HG03520 (cell line): ENCODE measurements at regions not wholly inside any gene's neighbourhood (a gene's known extent, or its start where the extent isn't known, plus 50 kb on each side); places are given as distances from the start of the nearest gene placed in this dataset.
A peak's percentile ranks its signal among the peaks of the same experiment; 100 is the strongest.

Experiments
- ATAC-seq: cut with Tn5 transposase; IDR thresholded peaks from one replicate; pipeline ENCODE4 v1.9.1; 2021; ENCODE audit warnings: mild to moderate bottlenecking, moderate library complexity; ENCODE audit not compliant: unreplicated experiment

- no peak for ATAC-seq
Measured at GRCh38 chr4:36492590-36492989, 211.2 kb downstream of the DTHD1 start.

GRCh38 chr4:36493251-36493650 is 211.8 kb downstream of the DTHD1 start:
- no peak for ATAC-seq

- ATAC-seq: no peak
Measured at GRCh38 chr4:36494016-36494415, 212.6 kb downstream of the DTHD1 start.

DNA sequence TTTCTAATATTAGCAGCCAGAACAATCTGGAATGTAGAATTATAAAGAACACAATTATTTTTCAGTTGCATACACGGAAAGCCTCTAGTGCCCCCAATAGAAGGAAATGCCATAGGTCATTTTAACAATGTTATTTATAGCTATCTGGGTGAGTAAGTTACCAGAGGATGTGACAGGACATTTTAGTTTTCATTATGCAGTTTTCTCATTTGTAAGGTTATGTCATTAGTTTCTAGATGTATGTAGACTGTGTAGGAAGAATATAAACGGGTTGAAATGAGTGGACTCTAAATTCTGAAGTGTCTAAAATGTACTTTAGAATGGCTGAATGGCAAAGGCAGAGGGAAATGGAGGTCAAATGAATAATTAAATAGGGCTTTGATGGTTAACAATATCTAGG is 213.3 kb downstream of the DTHD1 start:
- ATAC-seq: no peak

DNA sequence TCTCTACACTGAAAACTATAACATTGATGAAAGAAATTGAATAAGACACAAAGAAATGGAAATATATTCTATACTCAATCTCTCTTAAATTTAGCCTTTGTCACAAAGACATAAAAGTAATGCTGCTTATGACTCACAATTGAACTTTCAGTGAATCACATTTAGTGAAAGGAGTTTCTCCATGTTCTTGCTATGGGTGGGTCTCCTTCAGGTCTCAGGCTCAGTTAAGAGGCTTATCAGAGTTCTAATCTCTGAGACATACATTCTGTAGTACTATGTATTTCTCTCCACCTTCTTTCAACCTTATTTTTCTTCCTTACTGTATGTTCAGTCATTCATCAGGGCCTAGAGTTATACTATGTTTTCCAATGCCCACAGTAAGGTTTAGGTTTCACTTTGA is 220.9 kb downstream of the DTHD1 start:
- ATAC-seq: no peak

- no peak for ATAC-seq
Measured at GRCh38 chr4:36508394-36508793, 227.0 kb downstream of the DTHD1 start.

- ATAC-seq: no peak
Measured at GRCh38 chr4:36509845-36510244, 228.4 kb downstream of the DTHD1 start.

GRCh38 chr4:36511785-36512184 is 230.4 kb downstream of the DTHD1 start:
- ATAC-seq: no peak

DNA sequence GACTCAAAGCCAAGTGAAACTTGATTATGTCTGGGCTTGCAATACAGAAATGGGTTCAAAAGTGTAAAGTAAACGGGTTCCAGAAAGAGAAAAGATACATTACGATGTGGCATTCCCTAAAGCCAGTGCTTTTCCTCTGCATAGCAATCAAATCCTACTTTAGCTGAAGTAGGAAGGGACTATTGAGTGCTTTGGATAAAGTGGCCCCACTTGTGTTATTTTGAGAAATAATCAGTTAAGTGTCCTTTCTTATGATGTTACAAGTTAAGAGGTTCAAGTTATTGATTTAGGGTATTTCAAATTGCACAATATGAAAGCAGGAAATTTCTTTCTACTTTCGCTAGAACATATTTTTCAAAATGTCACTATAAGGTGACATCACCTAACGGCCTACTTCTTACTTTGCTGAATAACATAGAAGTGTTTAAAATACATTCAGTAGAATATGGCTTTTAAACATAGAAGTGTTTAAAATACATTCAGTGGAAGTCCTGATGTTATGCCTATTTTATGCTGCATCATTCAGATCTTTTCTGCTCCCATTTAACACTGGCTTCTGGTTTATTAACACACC is 235.2 kb downstream of the DTHD1 start:
- no peak for ATAC-seq

DNA sequence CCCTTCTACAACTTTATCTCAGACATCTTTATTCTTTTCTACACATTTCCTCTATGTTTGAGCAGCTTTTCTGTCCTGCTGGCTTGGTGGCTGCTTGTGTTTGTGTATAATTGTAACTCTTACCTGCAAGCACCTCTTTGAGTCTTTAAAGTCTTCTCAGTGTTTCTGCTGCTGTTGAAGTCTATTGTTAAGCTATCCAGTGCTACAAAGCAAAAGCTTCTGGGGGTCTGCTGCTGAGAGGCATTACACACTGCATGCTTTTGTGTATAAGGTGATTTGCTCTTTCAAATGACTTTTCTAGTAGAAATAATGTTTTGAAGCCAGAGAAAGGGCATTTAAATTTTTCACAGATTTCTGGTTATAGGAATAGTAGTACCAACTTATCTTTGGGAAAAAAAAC is 241.8 kb downstream of the DTHD1 start:
- ATAC-seq: no peak

GRCh38 chr4:36532670-36533379 is 251.4 kb downstream of the DTHD1 start:
- no peak for ATAC-seq

DNA sequence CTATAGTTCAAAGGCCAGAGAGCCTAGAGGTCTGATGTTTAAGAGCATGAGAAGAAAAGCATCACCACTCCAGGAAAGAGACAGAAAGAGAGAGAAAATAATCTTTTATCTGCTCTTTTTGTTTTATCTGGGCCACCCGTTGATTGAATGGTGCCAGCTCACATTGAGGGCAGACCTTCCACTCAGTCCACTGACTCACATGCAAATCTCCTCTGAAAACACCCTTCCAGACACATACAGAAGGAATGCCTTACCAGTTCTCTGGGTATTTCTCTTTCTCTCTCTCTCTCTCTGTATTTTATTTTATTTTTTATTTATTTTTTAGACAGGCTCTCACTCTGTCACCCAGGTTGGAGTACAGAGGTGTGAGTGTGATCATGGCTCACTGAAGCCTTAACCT is 252.5 kb downstream of the DTHD1 start:
- no peak for ATAC-seq

GRCh38 chr4:36547383-36547782 is 266.0 kb downstream of the DTHD1 start:
- ATAC-seq: no peak

DNA sequence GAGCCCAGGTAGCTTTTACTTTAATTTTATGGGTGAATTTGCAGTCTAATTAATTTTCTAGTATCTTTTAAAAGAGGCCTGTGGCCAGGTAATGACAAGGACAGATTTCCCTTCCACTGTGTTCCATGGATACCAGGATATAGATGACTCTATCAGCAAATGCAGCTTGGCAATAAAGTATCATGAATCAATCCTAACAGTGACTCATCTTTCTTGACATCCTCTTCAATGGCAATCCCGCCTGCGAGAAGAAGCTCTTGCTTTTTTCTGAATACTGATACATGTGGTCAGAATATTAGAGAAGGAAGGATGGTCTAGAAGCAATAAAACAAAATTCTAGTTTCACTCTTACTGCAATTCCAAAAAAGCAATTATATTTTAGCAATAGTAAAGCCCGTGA is 267.8 kb downstream of the DTHD1 start:
- no peak for ATAC-seq

DNA sequence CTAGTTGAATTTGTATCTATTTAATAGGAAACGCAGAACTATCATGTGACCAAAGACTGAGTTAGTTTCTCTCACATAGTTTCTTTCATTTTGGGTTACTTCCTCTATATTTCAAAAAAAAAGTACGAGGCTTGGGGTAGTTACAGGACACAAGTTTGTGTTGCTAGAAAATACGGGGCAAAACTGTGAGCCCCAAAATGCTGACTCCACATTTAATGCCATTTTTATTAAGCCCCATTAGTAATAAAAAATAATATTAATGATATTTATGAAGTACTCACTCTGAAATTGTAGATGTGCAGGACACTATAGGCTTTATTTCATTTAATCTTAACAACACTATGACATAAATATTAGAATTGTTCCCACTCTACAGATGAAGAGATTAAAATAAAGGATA is 268.6 kb downstream of the DTHD1 start:
- no peak for ATAC-seq

GRCh38 chr4:36551697-36552214 is 270.3 kb downstream of the DTHD1 start:
- peak; percentile 82 for ATAC-seq

GRCh38 chr4:36553029-36553428 is 271.6 kb downstream of the DTHD1 start:
- no peak for ATAC-seq

DNA sequence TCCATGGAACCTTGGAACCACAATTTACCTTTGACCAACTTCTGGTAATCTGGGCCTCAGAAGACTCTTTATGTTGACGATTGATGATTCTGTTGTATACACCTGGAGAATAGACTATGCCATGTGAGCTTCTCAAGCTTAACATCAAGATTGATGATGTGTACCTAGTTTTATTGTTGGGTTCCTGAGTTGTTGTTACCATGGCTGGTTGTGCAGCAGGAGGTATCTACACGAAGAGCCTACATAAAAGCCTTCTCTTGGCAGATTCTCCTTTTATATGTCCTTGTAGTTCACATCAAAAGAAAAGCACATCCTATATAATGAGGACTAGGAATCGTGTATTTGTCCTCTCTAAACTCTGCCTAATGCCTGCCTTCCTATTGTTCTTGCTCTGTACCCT is 272.0 kb downstream of the DTHD1 start:
- ATAC-seq: no peak

DNA sequence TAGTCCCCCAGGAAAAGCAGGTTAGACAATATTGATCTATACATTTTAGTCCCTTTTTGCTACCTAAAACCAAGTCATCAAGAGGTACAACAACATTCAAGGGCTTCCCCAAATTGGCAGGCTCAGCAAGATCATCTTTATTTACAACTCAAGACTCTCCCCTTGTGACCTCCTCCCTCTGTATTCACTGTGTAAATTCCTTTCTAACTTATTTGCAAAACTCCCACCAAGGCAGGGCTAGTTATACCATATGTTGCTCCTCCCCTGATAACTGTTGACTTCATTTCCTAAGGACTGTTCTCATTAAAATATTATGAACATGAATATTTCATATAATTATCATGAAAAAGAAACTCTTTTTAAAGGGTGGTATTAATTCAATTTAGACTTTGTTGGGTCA is 275.6 kb downstream of the DTHD1 start:
- ATAC-seq: no peak

DNA sequence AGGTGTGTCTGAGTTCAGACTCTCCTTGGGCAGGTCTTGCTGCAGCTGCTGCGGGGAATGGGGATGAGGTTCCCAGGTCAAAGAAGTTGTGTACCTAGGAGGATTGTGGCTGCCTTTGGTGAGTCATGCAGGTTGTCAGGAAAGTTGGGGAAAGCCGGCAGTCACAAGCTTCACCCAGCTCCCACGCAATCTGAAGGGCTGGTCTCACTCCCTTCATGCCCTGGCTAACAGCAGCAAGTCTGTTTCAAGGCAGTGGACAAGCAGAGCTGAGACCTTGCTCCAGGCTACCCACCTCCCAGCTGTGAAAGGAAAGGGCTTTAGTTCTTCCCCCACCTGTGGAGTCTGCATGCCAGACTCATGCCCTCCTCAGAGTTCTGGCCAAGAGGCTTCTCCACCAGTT is 287.2 kb downstream of the DTHD1 start:
- no peak for ATAC-seq

GRCh38 chr4:36573441-36573840 is 292.0 kb downstream of the DTHD1 start:
- ATAC-seq: no peak

DNA sequence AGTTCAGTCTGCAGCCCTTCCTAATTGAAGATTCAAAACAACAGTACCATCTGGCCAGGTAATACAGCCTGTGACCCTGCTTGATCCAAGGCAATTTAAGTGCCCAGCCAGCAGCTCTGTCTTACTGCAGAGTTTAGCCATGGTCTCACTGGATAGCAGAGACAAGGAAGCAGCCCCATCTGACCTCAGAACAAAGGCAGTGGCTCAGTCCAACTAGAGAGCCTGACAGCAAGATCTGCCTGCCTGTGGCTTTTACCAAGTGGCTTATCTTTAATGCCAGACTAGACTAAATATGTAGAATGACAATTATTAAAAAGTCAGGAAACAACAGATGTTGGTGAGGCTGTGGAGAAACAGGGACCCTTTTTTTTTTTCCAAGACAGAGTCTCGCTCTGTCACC is 293.4 kb downstream of the DTHD1 start:
- ATAC-seq: no peak

DNA sequence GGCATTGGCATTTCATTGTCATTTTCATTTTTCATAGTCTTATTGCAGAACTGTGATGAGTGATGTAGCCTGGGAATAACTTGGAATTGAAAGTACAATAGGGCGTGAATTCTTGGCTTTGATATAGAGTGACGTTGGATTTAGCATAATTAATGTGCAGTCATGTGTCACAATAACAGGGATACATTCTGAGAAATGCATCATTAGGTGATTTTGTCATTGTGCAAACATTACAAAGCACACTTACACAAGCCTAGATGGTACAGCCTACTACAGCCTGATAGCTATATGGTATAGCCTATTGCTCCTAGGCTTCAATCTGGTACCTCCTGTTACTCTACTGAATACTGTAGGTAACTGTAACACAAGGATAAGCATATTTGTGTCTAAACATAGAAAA is 300.8 kb downstream of the DTHD1 start:
- no peak for ATAC-seq
